ENCODE measurements at regions not wholly inside any gene's neighbourhood (a gene's known extent, or its start where the extent isn't known, plus 50 kb on each side); places are given as distances from the start of the nearest gene placed in this dataset.

DNA sequence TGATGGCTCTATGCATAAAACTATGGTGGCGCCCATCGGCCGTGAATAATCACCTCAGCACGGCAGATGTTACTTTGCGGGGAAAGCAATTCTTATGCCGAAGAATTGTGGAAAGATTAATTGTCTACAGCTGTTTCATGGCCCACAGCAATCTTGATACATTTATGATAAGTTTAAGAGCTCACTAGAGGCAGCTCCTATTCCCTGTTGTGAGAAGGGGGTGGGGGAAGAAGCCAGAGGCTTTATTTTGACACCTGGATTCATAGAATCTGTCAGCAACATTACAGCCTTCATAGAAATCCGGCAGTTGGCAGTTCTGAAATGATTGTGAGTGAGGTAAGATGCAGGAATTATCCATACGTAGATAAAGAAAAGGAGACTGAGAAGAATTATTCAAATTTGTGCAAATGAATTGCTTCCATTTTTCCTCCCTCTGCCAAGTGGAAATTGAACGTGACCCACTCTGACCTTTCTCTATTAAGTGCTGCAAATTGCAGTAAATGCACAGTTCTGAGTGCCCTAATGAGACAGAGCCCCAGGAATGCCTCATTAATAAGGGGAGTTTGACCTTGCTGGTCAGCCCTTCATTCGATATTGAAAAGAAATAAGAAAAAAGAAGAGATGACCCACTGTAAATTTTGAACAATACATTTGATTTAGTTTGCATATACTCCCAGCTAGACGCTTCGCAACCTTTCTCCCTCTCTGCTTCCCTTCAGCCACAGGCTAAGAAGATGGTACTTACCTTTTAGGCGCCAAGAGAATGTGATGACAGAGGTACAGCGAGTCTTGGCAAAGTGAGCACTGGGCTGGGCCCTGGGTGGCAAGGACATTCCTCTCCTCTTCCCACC, 188.8 kb downstream of the GPAT3 start:
- H3K27ac ChIP-seq (ENCODE audit: insufficient read depth, low read length, poor library complexity, severe bottlenecking), result no peak overlapping the region
- Mint-ChIP-seq H3K36me3 (no peaks in the 10 kb centered on the region), H3K27me3 (peaks cover 10% of the 10 kb centered on the region), H3K4me1 (no peaks in the 10 kb centered on the region), H3K9me3 (peaks cover 0 to 8% (median 1%) of the 10 kb centered on the region in 7 donors), H3K27ac (no peak overlapping the region), H3K4me3 (no peak overlapping the region)
- H3K4me3 ChIP-seq (ENCODE audit: low read depth, low read length), result no peak overlapping the region
- H3K4me1 ChIP-seq (ENCODE audit: control insufficient read depth, insufficient read depth, low read length, poor library complexity, severe bottlenecking), result no peaks in the 10 kb centered on the region
- ATAC-seq (ENCODE audit: low read depth in 2 of 2) (no peak), DNase-seq (no peak)
- no peaks in the 10 kb centered on the region for H3K27me3 ChIP-seq (ENCODE audit: control insufficient read depth, insufficient read depth, low read length)
- H3K36me3 ChIP-seq (ENCODE audit: control insufficient read depth, insufficient read depth, low read length), result no peaks in the 10 kb centered on the region
- H3K9me3 ChIP-seq (ENCODE audit: control insufficient read depth in 2 of 2, low read length in 2 of 2), result no peaks in the 10 kb centered on the region

GRCh38 chr4:83723609-83724008, 187.7 kb downstream of the GPAT3 start:
- DNase-seq, result no peak
- no peaks in the 10 kb centered on the region for H3K36me3 Mint-ChIP-seq
- no peaks in the 10 kb centered on the region for H3K27me3 ChIP-seq (ENCODE audit: control insufficient read depth, insufficient read depth, low read length)

GRCh38 chr4:83722730-83723269, 186.9 kb downstream of the GPAT3 start:
- H3K4me1 ChIP-seq (ENCODE audit: control insufficient read depth, insufficient read depth, low read length, poor library complexity, severe bottlenecking), result no peaks in the 10 kb centered on the region
- Mint-ChIP-seq H3K27ac (no peak overlapping the region), H3K4me1 (no peaks in the 10 kb centered on the region), H3K27me3 (peaks cover 12% of the 10 kb centered on the region), H3K36me3 (no peaks in the 10 kb centered on the region), H3K4me3 (no peak overlapping the region), H3K9me3 (peaks cover 0 to 8% (median 1%) of the 10 kb centered on the region in 7 donors)
- ATAC-seq (ENCODE audit: low read depth in 2 of 2) (no peak), DNase-seq (no peak)
- no peaks in the 10 kb centered on the region for H3K9me3 ChIP-seq (ENCODE audit: control insufficient read depth in 2 of 2, low read length in 2 of 2)
- H3K27me3 ChIP-seq (ENCODE audit: control insufficient read depth, insufficient read depth, low read length), result no peaks in the 10 kb centered on the region
- no peak overlapping the region for H3K27ac ChIP-seq (ENCODE audit: insufficient read depth, low read length, poor library complexity, severe bottlenecking)
- H3K36me3 ChIP-seq (ENCODE audit: control insufficient read depth, insufficient read depth, low read length), result no peaks in the 10 kb centered on the region
- H3K4me3 ChIP-seq (ENCODE audit: low read depth, low read length), result no peak overlapping the region

More at GRCh38 chr4:83723609-83724008, 187.7 kb downstream of the GPAT3 start:
- H3K27me3 Mint-ChIP-seq, result peaks cover 10% of the 10 kb centered on the region
- H3K9me3 ChIP-seq (ENCODE audit: control insufficient read depth in 2 of 2, low read length in 2 of 2), result no peaks in the 10 kb centered on the region
- no peak overlapping the region for H3K27ac ChIP-seq (ENCODE audit: insufficient read depth, low read length, poor library complexity, severe bottlenecking)
- no peak overlapping the region for H3K27ac Mint-ChIP-seq
- no peaks in the 10 kb centered on the region for H3K4me1 Mint-ChIP-seq
- no peak overlapping the region for H3K4me3 ChIP-seq (ENCODE audit: low read depth, low read length)
- ATAC-seq (ENCODE audit: low read depth in 2 of 2), result no peak
- no peaks in the 10 kb centered on the region for H3K4me1 ChIP-seq (ENCODE audit: control insufficient read depth, insufficient read depth, low read length, poor library complexity, severe bottlenecking)
- H3K4me3 Mint-ChIP-seq, result no peak overlapping the region
- H3K36me3 ChIP-seq (ENCODE audit: control insufficient read depth, insufficient read depth, low read length), result no peaks in the 10 kb centered on the region
- H3K9me3 Mint-ChIP-seq, result peaks cover 0 to 8% (median 1%) of the 10 kb centered on the region in 7 donors

DNA sequence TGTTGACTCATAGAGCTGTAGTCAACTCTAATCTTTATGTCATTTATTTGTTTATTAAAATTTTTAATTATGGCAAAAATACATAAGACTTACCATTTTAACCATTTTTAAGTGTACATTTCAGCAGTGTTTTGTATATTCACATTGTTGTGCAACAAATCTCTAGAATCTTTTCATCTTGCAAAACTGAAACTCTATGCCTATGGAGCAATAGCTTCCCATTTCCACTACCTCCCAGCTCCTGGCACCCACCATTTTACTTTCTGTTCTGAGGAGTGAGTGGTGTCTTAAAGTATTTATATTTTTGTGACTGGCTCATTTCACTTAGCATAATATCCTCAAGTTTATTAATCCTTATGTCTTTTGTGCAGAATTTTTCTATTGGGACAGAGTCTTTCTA, 181.0 kb downstream of the GPAT3 start:
- H3K9me3 Mint-ChIP-seq, result peaks cover 0 to 1% (median 0%) of the 10 kb centered on the region in 7 donors
- no peak for DNase-seq
- H3K4me3 Mint-ChIP-seq, result no peak overlapping the region
- Histone ChIP-seq H3K27me3 (ENCODE audit: control insufficient read depth, insufficient read depth, low read length) (peaks cover 1% of the 10 kb centered on the region), H3K27ac (ENCODE audit: insufficient read depth, low read length, poor library complexity, severe bottlenecking) (no peak overlapping the region), H3K9me3 (ENCODE audit: control insufficient read depth in 2 of 2, low read length in 2 of 2) (no peaks in the 10 kb centered on the region), H3K36me3 (ENCODE audit: control insufficient read depth, insufficient read depth, low read length) (no peaks in the 10 kb centered on the region), H3K4me1 (ENCODE audit: control insufficient read depth, insufficient read depth, low read length, poor library complexity, severe bottlenecking) (no peaks in the 10 kb centered on the region), H3K4me3 (ENCODE audit: low read depth, low read length) (no peak overlapping the region)
- peaks cover 6% of the 10 kb centered on the region for H3K27me3 Mint-ChIP-seq
- ATAC-seq (ENCODE audit: low read depth in 2 of 2), result no peak
- H3K27ac Mint-ChIP-seq, result no peak overlapping the region
- no peaks in the 10 kb centered on the region for H3K36me3 Mint-ChIP-seq
- no peaks in the 10 kb centered on the region for H3K4me1 Mint-ChIP-seq

DNA sequence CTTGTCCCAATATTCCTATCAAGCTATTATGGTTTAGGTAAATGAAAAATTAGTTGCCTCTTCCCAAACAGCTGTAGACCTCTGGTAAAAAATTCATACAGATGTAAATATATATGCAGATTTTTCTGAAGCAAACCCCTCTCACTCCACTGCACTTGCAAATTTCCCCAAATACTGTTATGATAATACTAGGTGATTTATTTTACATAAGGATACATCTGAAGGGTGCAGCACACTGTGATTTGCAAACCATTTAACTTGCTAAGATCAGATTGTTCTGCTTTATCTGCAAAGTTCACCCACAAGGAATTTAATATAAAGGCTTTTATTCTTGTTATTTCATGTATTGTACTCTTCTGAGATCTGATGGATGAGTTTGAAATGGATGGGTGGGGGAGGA, 177.0 kb downstream of the GPAT3 start:
- H3K4me3 ChIP-seq (ENCODE audit: low read depth, low read length), result no peak overlapping the region
- Mint-ChIP-seq H3K4me1 (no peaks in the 10 kb centered on the region), H3K27me3 (peaks cover 5% of the 10 kb centered on the region), H3K36me3 (no peaks in the 10 kb centered on the region), H3K27ac (no peak overlapping the region), H3K4me3 (no peak overlapping the region), H3K9me3 (peaks cover 0 to 5% (median 0%) of the 10 kb centered on the region in 7 donors)
- no peak overlapping the region for H3K27ac ChIP-seq (ENCODE audit: insufficient read depth, low read length, poor library complexity, severe bottlenecking)
- DNase-seq (no peak), ATAC-seq (ENCODE audit: low read depth in 2 of 2) (no peak)
- H3K4me1 ChIP-seq (ENCODE audit: control insufficient read depth, insufficient read depth, low read length, poor library complexity, severe bottlenecking), result no peaks in the 10 kb centered on the region
- H3K27me3 ChIP-seq (ENCODE audit: control insufficient read depth, insufficient read depth, low read length), result peaks cover 1% of the 10 kb centered on the region
- no peaks in the 10 kb centered on the region for H3K36me3 ChIP-seq (ENCODE audit: control insufficient read depth, insufficient read depth, low read length)
- H3K9me3 ChIP-seq (ENCODE audit: control insufficient read depth in 2 of 2, low read length in 2 of 2), result no peaks in the 10 kb centered on the region

DNA sequence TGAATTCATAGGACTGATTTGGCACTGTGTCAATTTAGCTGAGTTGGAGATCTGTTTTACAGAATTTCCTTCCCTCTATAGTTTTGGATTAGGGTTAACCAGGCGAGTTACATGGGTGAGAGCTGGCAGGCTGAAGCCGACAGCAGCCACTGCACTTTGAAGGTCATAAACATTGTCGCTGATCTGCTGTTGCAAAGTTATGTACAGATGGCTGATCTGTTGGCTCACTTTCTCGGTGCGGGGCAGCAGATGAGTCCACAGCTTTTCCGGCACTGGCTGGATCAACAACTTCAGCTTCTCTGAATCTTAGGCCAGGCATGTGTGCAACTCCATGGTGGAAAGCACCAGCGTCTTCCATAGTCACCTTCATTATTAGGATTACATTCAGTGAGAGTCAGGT, 173.7 kb downstream of the GPAT3 start:
- Mint-ChIP-seq H3K27me3 (no peaks in the 10 kb centered on the region), H3K36me3 (no peaks in the 10 kb centered on the region), H3K4me1 (no peaks in the 10 kb centered on the region), H3K27ac (no peak overlapping the region), H3K9me3 (peaks cover 0 to 5% (median 0%) of the 10 kb centered on the region in 7 donors), H3K4me3 (no peak overlapping the region)
- no peaks in the 10 kb centered on the region for H3K9me3 ChIP-seq (ENCODE audit: control insufficient read depth in 2 of 2, low read length in 2 of 2)
- H3K4me1 ChIP-seq (ENCODE audit: control insufficient read depth, insufficient read depth, low read length, poor library complexity, severe bottlenecking), result no peaks in the 10 kb centered on the region
- no peak for ATAC-seq (ENCODE audit: low read depth in 2 of 2)
- H3K27ac ChIP-seq (ENCODE audit: insufficient read depth, low read length, poor library complexity, severe bottlenecking), result no peak overlapping the region
- no peak overlapping the region for H3K4me3 ChIP-seq (ENCODE audit: low read depth, low read length)
- no peaks in the 10 kb centered on the region for H3K36me3 ChIP-seq (ENCODE audit: control insufficient read depth, insufficient read depth, low read length)
- no peak for DNase-seq
- peaks cover 1% of the 10 kb centered on the region for H3K27me3 ChIP-seq (ENCODE audit: control insufficient read depth, insufficient read depth, low read length)

GRCh38 chr4:83708500-83709175, 172.7 kb downstream of the GPAT3 start:
- Histone ChIP-seq H3K9me3 (ENCODE audit: control insufficient read depth in 2 of 2, low read length in 2 of 2) (no peaks in the 10 kb centered on the region), H3K27ac (ENCODE audit: insufficient read depth, low read length, poor library complexity, severe bottlenecking) (no peak overlapping the region), H3K4me3 (ENCODE audit: low read depth, low read length) (no peak overlapping the region), H3K4me1 (ENCODE audit: control insufficient read depth, insufficient read depth, low read length, poor library complexity, severe bottlenecking) (no peaks in the 10 kb centered on the region), H3K27me3 (ENCODE audit: control insufficient read depth, insufficient read depth, low read length) (no peaks in the 10 kb centered on the region), H3K36me3 (ENCODE audit: control insufficient read depth, insufficient read depth, low read length) (no peaks in the 10 kb centered on the region)
- Mint-ChIP-seq H3K9me3 (peaks cover 0 to 4% (median 0%) of the 10 kb centered on the region in 7 donors), H3K4me3 (no peak overlapping the region), H3K4me1 (no peaks in the 10 kb centered on the region), H3K27me3 (no peaks in the 10 kb centered on the region), H3K27ac (no peak overlapping the region), H3K36me3 (no peaks in the 10 kb centered on the region)
- DNase-seq (no peak), ATAC-seq (ENCODE audit: low read depth in 2 of 2) (no peak)

All from CD4-positive, CD25-positive, alpha-beta regulatory T cell (primary cell).